Kidney epithelial cell (primary cell): ENCODE measurements at regions not wholly inside any gene's neighbourhood (a gene's known extent, or its start where the extent isn't known, plus 50 kb on each side); places are given as distances from the start of the nearest gene placed in this dataset.
"Not testable (repeated sequence)": the region's sequence is repeated elsewhere in the genome, so short reads cannot be mapped to it uniquely, and the experiment has no call there.

Source experiments
- DNase-seq: peaks from one replicate; pipeline ENCODE4 v3.0.0-alpha.2; 2010; ENCODE audit warnings: low read depth
- H3K27me3 ChIP-seq: 2 replicates; pipeline ENCODE4 v1.6.0; 2011; ENCODE audit warnings: low read length; ENCODE audit not compliant: control insufficient read depth, insufficient read depth
- H3K36me3 ChIP-seq: 2 replicates; pipeline ENCODE4 v1.5.1; 2011; ENCODE audit warnings: low read length; ENCODE audit not compliant: control insufficient read depth, insufficient read depth
- H3K4me3 ChIP-seq: 2 replicates; pipeline ENCODE4 v1.5.1; 2011; ENCODE audit warnings: low read depth, mild to moderate bottlenecking, control low read depth, low read length
- CTCF ChIP-seq: IDR thresholded peaks from 2 replicates; pipeline ENCODE4 v1.5.1; 2011; ENCODE audit warnings: mild to moderate bottlenecking, moderate library complexity, low read length, control low read depth, inconsistent platforms; ENCODE audit not compliant: insufficient read depth, poor library complexity, severe bottlenecking

DNA sequence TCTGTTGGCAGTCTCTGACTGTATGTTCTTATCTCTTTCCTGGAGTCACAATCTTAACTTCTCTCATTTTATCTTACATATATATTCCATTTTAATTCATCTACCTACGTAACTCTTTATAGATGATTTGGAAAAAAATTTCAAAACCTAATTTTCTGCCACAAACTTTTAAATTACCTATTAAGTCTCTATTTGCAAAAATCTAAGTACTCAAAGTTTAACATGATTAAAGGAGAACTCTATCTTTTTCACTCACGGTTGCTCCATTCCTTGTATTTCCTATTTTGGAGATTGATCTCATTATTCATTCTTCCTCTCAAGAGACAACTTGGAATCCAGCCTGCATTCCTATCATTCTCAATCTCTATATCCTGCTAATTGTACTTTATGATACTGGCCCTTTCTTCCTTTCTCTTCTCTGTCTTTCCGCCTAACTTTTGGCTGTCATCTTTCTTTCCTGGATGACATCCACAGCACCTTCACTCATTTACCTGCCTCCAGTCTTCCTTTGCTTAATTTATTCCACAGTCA, 1071.1 kb upstream of the CITED2 start:
- H3K27me3 ChIP-seq = no peaks in the 10 kb centered on the region
- no peaks in the 10 kb centered on the region for H3K36me3 ChIP-seq
- DNase-seq = no peak

DNA sequence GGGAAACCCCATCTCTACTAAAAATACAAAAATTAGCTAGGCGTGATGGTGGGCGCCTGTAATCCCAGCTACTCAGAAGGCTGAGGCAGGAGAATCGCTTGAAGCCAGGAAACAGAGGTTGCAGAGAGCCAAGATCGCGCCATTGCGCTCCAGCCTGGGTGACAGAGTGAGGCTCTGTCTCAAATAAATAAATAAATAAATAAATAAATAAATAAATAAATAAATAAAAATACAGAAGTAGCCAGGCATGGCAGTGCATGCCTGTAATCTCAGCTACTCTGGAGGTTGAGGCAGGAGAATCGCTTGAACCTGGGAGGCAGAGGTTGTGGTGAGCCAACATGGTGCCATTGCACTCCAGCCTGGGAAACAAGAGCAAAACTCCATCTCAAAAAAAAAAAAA, 1068.7 kb upstream of the CITED2 start:
- not testable (repeated sequence) for DNase-seq, H3K36me3 ChIP-seq, H3K27me3 ChIP-seq, H3K4me3 ChIP-seq

More for the DNA sequence above, 1071.1 kb upstream of the CITED2 start:
- no peak for TF ChIP-seq CTCF
- H3K4me3 ChIP-seq = no peak overlapping the region

GRCh38 chr6:140441256-140441655, 1066.8 kb upstream of the CITED2 start:
- no peak for DNase-seq
- TF ChIP-seq CTCF = peak; percentile 52
- no peak overlapping the region for H3K4me3 ChIP-seq
- no peaks in the 10 kb centered on the region for H3K36me3 ChIP-seq
- no peaks in the 10 kb centered on the region for H3K27me3 ChIP-seq

DNA sequence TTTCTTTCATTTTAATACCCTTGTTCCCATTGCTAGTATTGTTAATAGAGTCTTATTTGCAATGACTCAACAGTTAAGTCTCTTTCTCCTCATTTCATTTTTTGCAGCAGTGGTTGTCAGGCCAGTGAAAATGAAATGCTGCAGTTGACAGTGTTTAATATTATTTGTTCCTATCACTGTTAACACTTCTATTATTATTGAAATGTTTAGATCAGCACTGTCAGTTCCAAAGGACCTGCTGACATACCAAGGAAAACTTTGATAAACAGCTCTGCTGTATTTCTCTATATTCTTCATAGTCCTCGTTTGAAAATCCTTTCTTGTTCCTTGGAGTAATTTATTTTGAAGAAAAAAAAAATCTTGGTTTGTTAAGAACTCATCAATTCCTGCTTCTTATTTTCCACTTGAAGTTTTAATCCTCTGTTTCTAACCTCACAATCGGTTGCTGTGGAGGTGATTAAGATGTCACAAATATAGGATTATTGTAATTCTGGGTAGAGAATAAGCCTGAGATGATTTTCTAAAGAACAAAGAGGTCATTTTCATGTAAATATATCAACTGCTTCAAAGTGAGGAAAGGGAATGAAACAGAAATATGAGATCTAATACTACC, 1065.9 kb upstream of the CITED2 start:
- H3K36me3 ChIP-seq = no peaks in the 10 kb centered on the region
- TF ChIP-seq CTCF = no peak
- no peak for DNase-seq
- no peaks in the 10 kb centered on the region for H3K27me3 ChIP-seq
- no peak overlapping the region for H3K4me3 ChIP-seq

- TF ChIP-seq CTCF = no peak
- Histone ChIP-seq H3K4me3 (no peak overlapping the region), H3K36me3 (no peaks in the 10 kb centered on the region), H3K27me3 (no peaks in the 10 kb centered on the region)
- no peak for DNase-seq
Observed at GRCh38 chr6:140438346-140438735, 1063.9 kb upstream of the CITED2 start.

DNA sequence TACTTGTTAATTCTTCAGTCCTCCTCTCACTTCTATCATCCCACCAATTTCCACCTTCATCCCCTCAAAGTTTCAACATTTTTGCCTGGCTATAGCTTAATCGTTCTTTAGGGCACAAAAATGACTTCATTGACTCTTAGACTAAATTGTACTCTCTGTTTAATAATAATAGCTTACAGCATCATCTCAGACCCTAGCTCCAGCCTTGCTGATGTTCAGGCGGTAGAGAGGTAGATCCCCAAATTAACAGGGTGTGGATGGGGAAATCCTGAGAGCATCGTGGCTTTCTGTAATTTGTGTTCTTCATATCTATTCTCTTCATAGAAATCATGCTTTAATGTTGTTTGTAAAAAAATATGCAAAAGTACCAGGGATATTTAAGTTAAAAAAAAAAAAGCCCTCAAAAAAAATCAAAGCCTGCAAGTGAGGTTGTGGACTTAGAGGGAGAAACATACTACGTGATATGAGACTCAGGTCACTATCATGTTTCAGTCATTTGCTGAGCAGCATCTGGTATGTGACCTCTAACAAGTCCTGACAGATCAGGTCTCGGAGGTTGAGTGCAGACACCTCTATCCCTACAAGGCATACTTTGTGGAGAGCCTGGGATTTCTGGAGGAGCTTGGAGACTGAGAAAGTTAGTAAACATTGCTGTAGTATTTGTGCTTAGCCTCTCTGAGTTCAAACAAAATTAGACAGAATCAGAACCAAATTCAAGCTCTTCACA, 1063.3 kb upstream of the CITED2 start:
- Histone ChIP-seq H3K27me3 (no peaks in the 10 kb centered on the region), H3K36me3 (no peaks in the 10 kb centered on the region), H3K4me3 (no peak overlapping the region)
- TF ChIP-seq CTCF = no peak
- no peak for DNase-seq
